DMS79 treated with DMSO at 0.1 percent for 48 hours (cell line): ENCODE measurements at regions not wholly inside any gene's neighbourhood (a gene's known extent, or its start where the extent isn't known, plus 50 kb on each side); places are given as distances from the start of the nearest gene placed in this dataset.

Experiments used
- DNase-seq: peaks from one replicate; lab custom pipeline; 2025; lab: John Stamatoyannopoulos, UW

GRCh38 chr2:40803900-40804299, 352.0 kb upstream of the SLC8A1 start:
- DNase-seq = no peak

- no peak for DNase-seq
Observed at GRCh38 chr2:40809156-40809555, 357.3 kb upstream of the SLC8A1 start.

GRCh38 chr2:40814616-40815015, 362.7 kb upstream of the SLC8A1 start:
- DNase-seq = no peak

GRCh38 chr2:40820319-40820718, 368.4 kb upstream of the SLC8A1 start:
- DNase-seq = no peak

GRCh38 chr2:40823478-40823877, 371.6 kb upstream of the SLC8A1 start:
- no peak for DNase-seq

GRCh38 chr2:40824278-40824677, 372.4 kb upstream of the SLC8A1 start:
- no peak for DNase-seq

GRCh38 chr2:40827392-40827791, 375.5 kb upstream of the SLC8A1 start:
- DNase-seq = no peak

- DNase-seq = no peak
Observed at GRCh38 chr2:40831321-40831873, 379.5 kb upstream of the SLC8A1 start.

GRCh38 chr2:40841856-40842255, 390.0 kb upstream of the SLC8A1 start:
- DNase-seq = no peak

GRCh38 chr2:40844353-40845277, 392.7 kb upstream of the SLC8A1 start:
- DNase-seq = no peak

GRCh38 chr2:40851661-40852060, 399.8 kb upstream of the SLC8A1 start:
- DNase-seq = no peak

- no peak for DNase-seq
Observed at GRCh38 chr2:40859617-40860016, 407.7 kb upstream of the SLC8A1 start.

- DNase-seq = no peak
Observed at GRCh38 chr2:40867829-40868228, 415.9 kb upstream of the SLC8A1 start.

- no peak for DNase-seq
Observed at GRCh38 chr2:40872580-40872979, 420.7 kb upstream of the SLC8A1 start.

GRCh38 chr2:40874380-40874779, 422.5 kb upstream of the SLC8A1 start:
- no peak for DNase-seq

- no peak for DNase-seq
Observed at GRCh38 chr2:40877734-40878288, 425.9 kb upstream of the SLC8A1 start.

- DNase-seq = no peak
Observed at GRCh38 chr2:40879305-40879704, 427.4 kb upstream of the SLC8A1 start.

- no peak for DNase-seq
Observed at GRCh38 chr2:40886100-40886499, 434.2 kb upstream of the SLC8A1 start.

GRCh38 chr2:40886655-40887054, 434.8 kb upstream of the SLC8A1 start:
- DNase-seq = no peak

- no peak for DNase-seq
Observed at GRCh38 chr2:40896358-40896757, 444.5 kb upstream of the SLC8A1 start.

GRCh38 chr2:40914666-40915065, 462.8 kb upstream of the SLC8A1 start:
- no peak for DNase-seq

GRCh38 chr2:40915651-40916050, 463.8 kb upstream of the SLC8A1 start:
- no peak for DNase-seq

GRCh38 chr2:40935349-40935748, 483.5 kb upstream of the SLC8A1 start:
- DNase-seq = no peak
